NB4 (cell line): ENCODE measurements at regions not wholly inside any gene's neighbourhood (a gene's known extent, or its start where the extent isn't known, plus 50 kb on each side); places are given as distances from the start of the nearest gene placed in this dataset.

Source experiments
- DNase-seq: peaks from one replicate; pipeline ENCODE4 v3.0.0; 2010; ENCODE audit warnings: low read depth
- H3K4me3 ChIP-seq: one replicate; pipeline ENCODE4 v1.5.1; 2011; ENCODE audit warnings: mild to moderate bottlenecking, low read depth, low read length, moderate library complexity
- MYC ChIP-seq: IDR thresholded peaks from 2 replicates; pipeline ENCODE4 v1.6.1; 2011; ENCODE audit warnings: low read depth, low read length
- POLR2A ChIP-seq: IDR thresholded peaks from 2 replicates; pipeline ENCODE4 v1.6.1; 2011; ENCODE audit warnings: mild to moderate bottlenecking; ENCODE audit not compliant: insufficient read length; ENCODE audit errors: extremely low read depth
- TF ChIP-seq, protein P1 (sequence below): IDR thresholded peaks from one replicate; pipeline ENCODE4 v1.5.1; 2012; ENCODE audit warnings: low read depth, low read length
- TF ChIP-seq, protein P2 (sequence below): IDR thresholded peaks from 2 replicates; pipeline ENCODE4 v1.6.1; 2011; ENCODE audit warnings: low read depth, low read length

GRCh38 chr19:31572976-31573298 is 223.7 kb upstream of the TSHZ3 start:
- TF ChIP-seq, protein P1, sequence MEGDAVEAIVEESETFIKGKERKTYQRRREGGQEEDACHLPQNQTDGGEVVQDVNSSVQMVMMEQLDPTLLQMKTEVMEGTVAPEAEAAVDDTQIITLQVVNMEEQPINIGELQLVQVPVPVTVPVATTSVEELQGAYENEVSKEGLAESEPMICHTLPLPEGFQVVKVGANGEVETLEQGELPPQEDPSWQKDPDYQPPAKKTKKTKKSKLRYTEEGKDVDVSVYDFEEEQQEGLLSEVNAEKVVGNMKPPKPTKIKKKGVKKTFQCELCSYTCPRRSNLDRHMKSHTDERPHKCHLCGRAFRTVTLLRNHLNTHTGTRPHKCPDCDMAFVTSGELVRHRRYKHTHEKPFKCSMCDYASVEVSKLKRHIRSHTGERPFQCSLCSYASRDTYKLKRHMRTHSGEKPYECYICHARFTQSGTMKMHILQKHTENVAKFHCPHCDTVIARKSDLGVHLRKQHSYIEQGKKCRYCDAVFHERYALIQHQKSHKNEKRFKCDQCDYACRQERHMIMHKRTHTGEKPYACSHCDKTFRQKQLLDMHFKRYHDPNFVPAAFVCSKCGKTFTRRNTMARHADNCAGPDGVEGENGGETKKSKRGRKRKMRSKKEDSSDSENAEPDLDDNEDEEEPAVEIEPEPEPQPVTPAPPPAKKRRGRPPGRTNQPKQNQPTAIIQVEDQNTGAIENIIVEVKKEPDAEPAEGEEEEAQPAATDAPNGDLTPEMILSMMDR = no peak
- no peak for TF ChIP-seq MYC
- TF ChIP-seq, protein P2, sequence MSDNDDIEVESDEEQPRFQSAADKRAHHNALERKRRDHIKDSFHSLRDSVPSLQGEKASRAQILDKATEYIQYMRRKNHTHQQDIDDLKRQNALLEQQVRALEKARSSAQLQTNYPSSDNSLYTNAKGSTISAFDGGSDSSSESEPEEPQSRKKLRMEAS = no peak
- no peak for TF ChIP-seq POLR2A
- no peak for DNase-seq
- H3K4me3 ChIP-seq = no peak overlapping the region

DNA sequence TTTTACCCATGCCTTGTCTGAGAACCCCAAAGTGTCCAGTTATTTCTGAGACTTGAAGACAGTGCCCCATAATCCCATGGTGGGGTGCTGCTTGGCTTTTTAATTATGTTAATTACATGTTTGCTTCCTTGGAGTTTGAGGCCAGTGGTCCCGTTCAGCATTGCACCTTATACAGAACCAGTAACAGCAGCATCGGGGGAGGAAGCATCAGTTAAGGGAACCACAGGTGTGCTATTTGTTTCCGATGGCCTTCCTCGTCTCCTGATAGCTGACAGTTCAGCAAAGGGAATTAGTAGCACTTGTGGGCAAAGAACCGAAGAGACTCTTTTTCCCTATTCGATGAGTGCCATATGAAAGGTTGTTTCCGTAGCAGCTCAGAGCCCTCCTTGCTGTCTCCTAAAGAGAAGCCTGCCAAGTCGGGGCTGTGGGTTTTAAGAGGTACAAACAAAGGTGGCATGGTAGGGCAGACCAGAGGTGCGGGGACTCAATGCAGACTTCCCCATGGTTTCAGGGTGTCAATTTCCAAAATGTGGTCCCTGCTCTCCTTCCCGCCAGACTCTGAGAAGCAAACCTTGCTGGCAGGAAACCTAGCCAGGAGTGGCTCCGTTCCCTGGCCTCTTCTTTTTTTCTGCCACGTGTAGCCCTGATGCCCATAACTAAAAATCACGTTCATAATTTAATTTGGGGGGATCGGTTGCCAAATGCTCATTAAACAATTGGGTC is 225.2 kb upstream of the TSHZ3 start:
- no peak for DNase-seq

DNA sequence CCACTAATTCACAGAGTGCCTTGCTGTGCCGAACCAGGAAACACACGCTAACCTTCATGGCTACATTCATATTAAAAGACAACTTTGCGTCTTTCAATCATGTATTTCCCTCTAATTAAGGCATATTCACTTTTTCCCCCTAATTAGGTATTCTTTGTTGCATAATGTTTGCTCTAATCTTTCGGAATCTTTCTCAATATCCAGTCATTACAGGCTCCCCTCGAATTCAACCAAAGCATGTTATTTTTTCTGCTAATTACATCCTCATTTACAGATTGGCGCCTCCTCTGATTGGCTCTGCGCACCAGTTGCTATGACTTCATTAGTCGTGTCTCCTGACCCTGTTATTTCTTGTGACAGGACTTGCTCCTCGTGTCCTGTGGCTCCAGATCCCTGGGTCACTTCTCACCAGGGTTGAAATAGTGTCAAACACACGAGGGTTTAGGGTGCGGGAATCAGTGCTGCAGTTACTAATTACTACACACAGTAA is 226.7 kb upstream of the TSHZ3 start:
- no peak for DNase-seq
- TF ChIP-seq, protein P2 = no peak
- TF ChIP-seq, protein P1 = no peak
- TF ChIP-seq POLR2A (no peak), MYC (no peak)
- H3K4me3 ChIP-seq = no peak overlapping the region

More for the DNA sequence above, 225.2 kb upstream of the TSHZ3 start:
- no peak overlapping the region for H3K4me3 ChIP-seq
- TF ChIP-seq POLR2A = no peak
- TF ChIP-seq, protein P1 = no peak
- no peak for TF ChIP-seq MYC
- TF ChIP-seq, protein P2 = no peak

GRCh38 chr19:31578326-31578725 is 229.1 kb upstream of the TSHZ3 start:
- TF ChIP-seq MYC (no peak), POLR2A (no peak)
- TF ChIP-seq, protein P1 = no peak
- TF ChIP-seq, protein P2 = no peak
- H3K4me3 ChIP-seq = no peak overlapping the region
- no peak for DNase-seq

DNA sequence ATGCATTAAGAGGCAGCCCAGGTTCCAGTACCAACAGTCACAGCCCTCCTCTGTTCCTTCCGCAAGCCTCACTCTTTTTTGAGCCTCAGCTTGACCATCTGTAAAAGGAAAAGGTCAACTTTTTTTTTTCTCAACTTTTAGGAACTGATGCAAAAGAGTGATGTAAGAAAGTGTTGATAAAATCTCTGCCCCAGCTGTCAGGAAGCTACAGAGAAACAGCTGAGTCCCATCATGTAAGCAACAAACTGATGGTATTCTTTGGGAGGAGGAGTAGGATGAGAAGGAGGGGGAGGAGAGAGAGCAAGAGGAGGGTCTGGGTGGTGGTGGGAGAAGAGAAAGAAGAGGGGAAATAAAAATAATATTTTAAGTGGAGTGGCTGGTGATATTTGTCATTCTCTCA is 233.9 kb upstream of the TSHZ3 start:
- no peak overlapping the region for H3K4me3 ChIP-seq
- DNase-seq = no peak
- no peak for TF ChIP-seq MYC
- TF ChIP-seq, protein P2 = no peak
- no peak for TF ChIP-seq POLR2A
- TF ChIP-seq, protein P1 = no peak
